HG03135 (cell line): ENCODE measurements at regions not wholly inside any gene's neighbourhood (a gene's known extent, or its start where the extent isn't known, plus 50 kb on each side); places are given as distances from the start of the nearest gene placed in this dataset.

Source experiments
- ATAC-seq: cut with Tn5 transposase; IDR thresholded peaks from one replicate; pipeline ENCODE4 v1.9.1; 2021; ENCODE audit warnings: mild to moderate bottlenecking, moderate library complexity; ENCODE audit not compliant: unreplicated experiment

DNA sequence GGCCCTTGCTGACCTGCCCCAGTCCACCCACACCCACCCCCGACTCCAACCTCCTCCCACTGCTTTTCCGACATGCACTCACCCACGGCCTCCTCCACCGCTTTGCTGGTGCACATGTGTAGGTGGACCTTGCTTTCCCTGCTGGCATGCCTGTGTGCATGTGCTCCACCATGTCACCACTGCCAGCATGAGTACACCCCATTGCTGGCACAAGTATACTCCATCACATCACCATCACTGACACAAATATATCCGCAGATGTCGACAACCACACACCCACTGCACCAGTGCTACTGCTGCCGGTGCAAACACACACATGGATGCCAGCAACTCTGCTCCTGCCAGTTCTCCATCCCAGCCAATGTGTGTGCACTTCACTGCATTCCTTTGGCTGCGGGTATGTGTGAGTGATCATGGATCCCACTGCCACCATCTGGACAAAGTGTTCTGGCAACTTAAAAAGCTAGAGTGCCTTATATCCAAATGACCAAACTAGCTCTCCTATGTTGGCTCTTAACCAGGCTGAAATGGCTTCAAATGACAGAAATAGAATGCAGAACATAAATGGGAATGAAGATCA, 1072.3 kb downstream of the RAPGEF2 start:
- no peak for ATAC-seq

GRCh38 chr4:160180211-160180610, 1077.3 kb downstream of the RAPGEF2 start:
- no peak for ATAC-seq

- no peak for ATAC-seq
Measured at GRCh38 chr4:160182727-160183126, 1079.8 kb downstream of the RAPGEF2 start.

DNA sequence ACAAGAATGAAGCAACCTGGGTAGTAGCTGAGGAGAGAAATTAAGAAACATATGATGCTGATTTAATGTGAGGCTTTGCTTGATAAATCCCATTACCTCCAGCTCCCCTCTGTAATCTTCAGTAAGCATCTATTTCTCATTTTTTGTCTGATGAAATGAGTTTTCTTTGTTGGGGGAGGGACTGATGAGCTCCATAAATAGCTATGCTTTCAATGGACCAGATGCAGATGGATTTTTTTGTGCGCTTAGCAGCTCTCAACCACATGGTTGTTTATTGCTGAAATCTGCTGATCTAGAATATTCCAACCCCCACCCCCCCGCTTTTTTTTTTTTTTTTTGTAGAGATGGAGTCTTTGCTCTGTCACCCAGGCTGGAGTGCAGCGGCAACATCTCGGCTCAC, 1082.0 kb downstream of the RAPGEF2 start:
- no peak for ATAC-seq

DNA sequence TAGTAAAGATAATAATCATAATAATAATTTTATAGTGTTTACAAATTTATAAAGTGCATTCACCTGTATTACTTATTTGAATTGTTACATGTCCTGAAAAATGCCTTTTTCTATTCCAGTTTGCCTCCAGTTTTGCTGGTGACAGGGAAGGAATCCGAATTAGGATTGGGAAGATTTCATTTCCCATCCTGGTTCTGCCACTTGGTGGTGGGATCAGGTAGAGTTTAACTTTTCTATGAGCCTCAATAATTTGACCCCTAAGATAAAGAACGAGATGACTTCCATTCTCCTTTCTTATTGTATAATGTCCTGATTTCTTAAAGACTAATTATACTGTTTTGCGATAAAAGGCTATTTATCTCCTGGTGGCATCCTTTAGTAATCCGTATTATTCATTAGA, 1090.9 kb downstream of the RAPGEF2 start:
- ATAC-seq = no peak

DNA sequence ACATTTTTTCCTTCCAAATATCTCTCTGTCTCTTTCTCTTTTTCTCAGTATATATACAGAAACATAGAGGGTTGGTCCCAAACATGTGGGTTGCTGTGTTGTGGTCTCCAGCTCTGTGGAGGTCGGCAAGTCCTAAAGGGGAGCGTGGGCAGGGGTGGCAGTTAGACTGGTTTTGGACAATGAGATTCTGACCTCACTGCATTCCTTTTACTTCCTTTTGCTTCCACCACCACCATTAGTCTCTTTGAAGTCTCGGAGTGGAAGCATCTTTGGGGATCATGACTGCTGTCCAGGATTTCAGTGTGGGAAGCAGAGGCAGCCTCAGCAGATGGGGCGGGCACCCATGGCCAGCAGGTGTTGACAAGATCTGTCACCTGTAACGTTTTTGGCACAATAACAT, 1091.8 kb downstream of the RAPGEF2 start:
- ATAC-seq = no peak

GRCh38 chr4:160202802-160203201, 1099.9 kb downstream of the RAPGEF2 start:
- no peak for ATAC-seq

GRCh38 chr4:160212078-160212477, 1109.2 kb downstream of the RAPGEF2 start:
- ATAC-seq = no peak

GRCh38 chr4:160213366-160213765, 1110.5 kb downstream of the RAPGEF2 start:
- ATAC-seq = no peak

GRCh38 chr4:160217352-160217751, 1114.5 kb downstream of the RAPGEF2 start:
- ATAC-seq = no peak

GRCh38 chr4:160224049-160224448, 1121.2 kb downstream of the RAPGEF2 start:
- ATAC-seq = no peak

- no peak for ATAC-seq
Measured at GRCh38 chr4:160233141-160233540, 1130.3 kb downstream of the RAPGEF2 start.

DNA sequence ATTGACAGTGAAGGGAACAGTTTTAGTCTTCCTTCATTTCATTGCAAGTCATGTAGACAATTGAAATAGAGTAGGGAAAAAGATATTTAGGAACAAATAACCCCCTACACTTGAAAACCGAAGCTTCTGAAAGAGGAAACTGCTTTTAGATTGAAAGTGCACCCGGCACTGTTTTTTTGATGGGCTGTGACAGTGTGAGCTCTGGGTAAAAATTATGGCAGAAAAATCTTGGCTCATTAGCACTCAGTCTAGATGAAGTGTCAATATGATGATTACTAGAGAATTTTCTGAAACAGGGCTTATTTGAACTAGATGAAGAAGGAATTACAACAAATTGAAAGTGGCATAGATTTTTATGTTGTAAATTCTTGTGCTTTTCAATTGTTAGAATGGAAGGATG, 1132.4 kb downstream of the RAPGEF2 start:
- no peak for ATAC-seq

DNA sequence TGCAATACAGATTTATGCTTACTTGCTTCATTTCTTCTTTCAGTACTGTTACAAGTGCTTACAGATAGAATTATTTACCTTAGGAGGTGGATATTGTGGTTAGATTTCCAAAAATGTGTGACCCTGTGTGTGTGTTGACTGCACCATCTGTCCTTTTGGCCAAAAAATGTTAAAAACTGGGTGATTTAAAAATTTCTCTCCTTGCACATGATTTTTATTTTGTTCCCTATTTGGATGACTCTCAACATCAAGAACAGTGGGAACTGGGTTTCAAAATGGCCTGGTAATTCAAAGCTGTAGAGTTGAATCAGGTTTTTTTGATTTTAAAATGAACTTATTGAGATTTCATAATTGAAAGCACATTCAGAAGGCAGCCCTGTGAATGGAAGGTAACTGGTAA, 1132.9 kb downstream of the RAPGEF2 start:
- no peak for ATAC-seq

DNA sequence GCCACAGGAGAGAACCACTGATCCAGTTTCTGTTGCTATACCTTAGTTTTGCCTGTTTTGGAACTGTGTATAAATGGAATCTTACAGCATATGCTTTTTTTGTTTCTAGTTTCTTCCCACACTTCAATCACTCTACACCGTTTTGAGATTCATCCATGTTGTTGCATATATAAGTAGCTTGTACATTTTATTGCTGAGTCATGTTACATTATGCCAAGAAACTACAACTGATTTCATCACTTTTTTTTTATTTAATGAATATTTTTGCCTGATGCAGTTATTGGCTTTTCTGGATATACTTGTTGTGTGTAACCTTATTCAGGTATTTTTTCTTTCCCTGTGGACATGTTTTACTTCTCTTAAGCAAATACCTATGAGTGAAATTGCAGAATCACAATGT, 1135.9 kb downstream of the RAPGEF2 start:
- ATAC-seq = no peak

- no peak for ATAC-seq
Measured at GRCh38 chr4:160247091-160247656, 1144.3 kb downstream of the RAPGEF2 start.

DNA sequence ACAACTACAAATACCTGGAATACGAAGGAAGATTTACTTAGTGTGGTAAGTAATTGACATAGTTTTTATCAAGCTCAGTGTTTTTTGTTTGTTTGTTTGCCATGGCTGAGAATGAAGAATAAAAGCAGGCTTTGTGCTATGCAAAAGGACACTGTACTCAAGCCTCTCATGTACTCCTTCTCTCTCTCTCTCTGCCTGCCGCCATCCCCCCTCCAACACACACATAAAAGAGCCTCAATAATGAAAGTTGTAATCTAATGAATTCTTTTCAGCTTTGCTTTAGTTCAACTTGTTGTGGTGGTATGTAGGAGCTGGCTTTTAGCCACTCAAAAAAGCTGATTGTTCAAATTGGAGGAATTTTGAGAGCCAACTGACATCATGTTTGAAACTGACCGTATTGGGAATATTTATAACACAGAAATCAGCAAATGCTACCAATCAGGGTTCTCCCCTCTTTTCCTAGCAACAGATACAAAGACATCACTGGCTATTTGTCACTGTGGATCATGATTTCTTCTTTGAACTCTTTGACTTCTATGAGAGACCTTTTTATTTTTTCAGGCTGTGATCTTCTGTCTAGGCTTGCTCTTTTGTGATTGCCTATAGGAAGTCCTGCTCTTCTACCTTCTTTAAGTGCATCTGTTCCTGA, 1148.8 kb downstream of the RAPGEF2 start:
- ATAC-seq = no peak

- no peak for ATAC-seq
Measured at GRCh38 chr4:160257318-160257717, 1154.4 kb downstream of the RAPGEF2 start.

DNA sequence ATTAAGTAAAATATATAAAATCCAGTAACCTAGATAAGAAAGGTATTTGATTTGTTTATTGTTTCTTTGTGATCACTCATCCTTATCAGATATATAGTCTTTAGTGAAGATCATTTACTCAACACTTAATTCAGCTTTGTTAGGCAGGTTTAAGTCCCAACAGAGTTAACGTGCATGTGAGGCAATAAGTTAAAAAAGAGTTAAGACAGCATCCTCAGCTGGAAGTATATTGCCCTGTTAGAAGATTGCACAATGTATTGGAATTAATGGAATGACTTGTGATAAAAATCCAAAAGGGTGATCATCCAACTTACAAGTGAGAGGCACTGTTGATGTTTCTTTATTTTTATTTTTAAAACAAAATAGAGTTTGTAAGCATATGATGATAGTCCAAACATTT, 1162.1 kb downstream of the RAPGEF2 start:
- ATAC-seq = no peak

GRCh38 chr4:160265836-160266235, 1163.0 kb downstream of the RAPGEF2 start:
- ATAC-seq = no peak

GRCh38 chr4:160276785-160277325, 1174.0 kb downstream of the RAPGEF2 start:
- ATAC-seq = no peak

- ATAC-seq = no peak
Measured at GRCh38 chr4:160283081-160283480, 1180.2 kb downstream of the RAPGEF2 start.
